Type B pancreatic cell (in vitro differentiated cells): ENCODE measurements at regions not wholly inside any gene's neighbourhood (a gene's known extent, or its start where the extent isn't known, plus 50 kb on each side); places are given as distances from the start of the nearest gene placed in this dataset.
"Not testable (repeated sequence)": the region's sequence is repeated elsewhere in the genome, so short reads cannot be mapped to it uniquely, and the experiment has no call there.

ENCODE experiments used
- DNase-seq: peaks from one replicate; pipeline ENCODE4 v3.0.0; 2021; ENCODE audit warnings: mixed read lengths; ENCODE audit not compliant: unreplicated experiment; ENCODE audit errors: extremely low spot score
- H3K27ac Mint-ChIP-seq: 2 replicates; pipeline ENCODE4 v1.8.0; 2021; ENCODE audit warnings: mild to moderate bottlenecking, mixed read lengths
- H3K27me3 Mint-ChIP-seq: 2 replicates; pipeline ENCODE4 v1.8.0; 2021; ENCODE audit warnings: mixed read lengths
- H3K36me3 Mint-ChIP-seq: 2 replicates; pipeline ENCODE4 v1.8.0; 2021; ENCODE audit warnings: mixed read lengths
- H3K4me1 Mint-ChIP-seq: one replicate; pipeline ENCODE4 v1.8.0; 2021; ENCODE audit warnings: mixed read lengths; ENCODE audit not compliant: unreplicated experiment
- H3K4me3 Mint-ChIP-seq: 2 replicates; pipeline ENCODE4 v1.8.0; 2021; ENCODE audit warnings: mild to moderate bottlenecking, mixed read lengths
- H3K9me3 Mint-ChIP-seq: 2 replicates; pipeline ENCODE4 v1.8.0; 2021; ENCODE audit warnings: mixed read lengths
- TF ChIP-seq, protein P1 (sequence below): fragments of 200-600 bp; sonication (generic); conservative IDR thresholded peaks from 2 replicates; pipeline ENCODE4 v1.5.0; 2021; ENCODE audit warnings: antibody characterized with exemption, mild to moderate bottlenecking

GRCh38 chr13:76296751-76297150 lies 589.5 kb downstream of the KCTD12 start:
- H3K27me3 Mint-ChIP-seq: no peaks in the 10 kb centered on the region
- H3K9me3 Mint-ChIP-seq: peaks cover 5% of the 10 kb centered on the region
- no peak overlapping the region for H3K4me3 Mint-ChIP-seq
- no peaks in the 10 kb centered on the region for H3K4me1 Mint-ChIP-seq
- H3K27ac Mint-ChIP-seq: no peak overlapping the region
- peaks cover 3% of the 10 kb centered on the region for H3K36me3 Mint-ChIP-seq
- TF ChIP-seq, protein P1, sequence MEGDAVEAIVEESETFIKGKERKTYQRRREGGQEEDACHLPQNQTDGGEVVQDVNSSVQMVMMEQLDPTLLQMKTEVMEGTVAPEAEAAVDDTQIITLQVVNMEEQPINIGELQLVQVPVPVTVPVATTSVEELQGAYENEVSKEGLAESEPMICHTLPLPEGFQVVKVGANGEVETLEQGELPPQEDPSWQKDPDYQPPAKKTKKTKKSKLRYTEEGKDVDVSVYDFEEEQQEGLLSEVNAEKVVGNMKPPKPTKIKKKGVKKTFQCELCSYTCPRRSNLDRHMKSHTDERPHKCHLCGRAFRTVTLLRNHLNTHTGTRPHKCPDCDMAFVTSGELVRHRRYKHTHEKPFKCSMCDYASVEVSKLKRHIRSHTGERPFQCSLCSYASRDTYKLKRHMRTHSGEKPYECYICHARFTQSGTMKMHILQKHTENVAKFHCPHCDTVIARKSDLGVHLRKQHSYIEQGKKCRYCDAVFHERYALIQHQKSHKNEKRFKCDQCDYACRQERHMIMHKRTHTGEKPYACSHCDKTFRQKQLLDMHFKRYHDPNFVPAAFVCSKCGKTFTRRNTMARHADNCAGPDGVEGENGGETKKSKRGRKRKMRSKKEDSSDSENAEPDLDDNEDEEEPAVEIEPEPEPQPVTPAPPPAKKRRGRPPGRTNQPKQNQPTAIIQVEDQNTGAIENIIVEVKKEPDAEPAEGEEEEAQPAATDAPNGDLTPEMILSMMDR: no peak
- DNase-seq: no peak

GRCh38 chr13:76295020-76295419 lies 591.2 kb downstream of the KCTD12 start:
- not testable (repeated sequence) for DNase-seq, H3K4me3 Mint-ChIP-seq, H3K27me3 Mint-ChIP-seq, H3K4me1 Mint-ChIP-seq, H3K27ac Mint-ChIP-seq, H3K9me3 Mint-ChIP-seq, H3K36me3 Mint-ChIP-seq

GRCh38 chr13:76293751-76294150 lies 592.5 kb downstream of the KCTD12 start:
- no peak overlapping the region for H3K4me3 Mint-ChIP-seq
- TF ChIP-seq, protein P1: no peak
- peaks cover 5% of the 10 kb centered on the region for H3K9me3 Mint-ChIP-seq
- DNase-seq: no peak
- no peaks in the 10 kb centered on the region for H3K27me3 Mint-ChIP-seq
- H3K4me1 Mint-ChIP-seq: peaks cover 4% of the 10 kb centered on the region
- no peak overlapping the region for H3K27ac Mint-ChIP-seq
- peaks cover 3% of the 10 kb centered on the region for H3K36me3 Mint-ChIP-seq

GRCh38 chr13:76293346-76293745 lies 592.9 kb downstream of the KCTD12 start:
- H3K27ac Mint-ChIP-seq: no peak overlapping the region
- no peak for DNase-seq
- peaks cover 5% of the 10 kb centered on the region for H3K9me3 Mint-ChIP-seq
- H3K27me3 Mint-ChIP-seq: no peaks in the 10 kb centered on the region
- no peak overlapping the region for H3K4me3 Mint-ChIP-seq
- TF ChIP-seq, protein P1: no peak
- peaks cover 4% of the 10 kb centered on the region for H3K4me1 Mint-ChIP-seq
- peaks cover 3% of the 10 kb centered on the region for H3K36me3 Mint-ChIP-seq

DNA sequence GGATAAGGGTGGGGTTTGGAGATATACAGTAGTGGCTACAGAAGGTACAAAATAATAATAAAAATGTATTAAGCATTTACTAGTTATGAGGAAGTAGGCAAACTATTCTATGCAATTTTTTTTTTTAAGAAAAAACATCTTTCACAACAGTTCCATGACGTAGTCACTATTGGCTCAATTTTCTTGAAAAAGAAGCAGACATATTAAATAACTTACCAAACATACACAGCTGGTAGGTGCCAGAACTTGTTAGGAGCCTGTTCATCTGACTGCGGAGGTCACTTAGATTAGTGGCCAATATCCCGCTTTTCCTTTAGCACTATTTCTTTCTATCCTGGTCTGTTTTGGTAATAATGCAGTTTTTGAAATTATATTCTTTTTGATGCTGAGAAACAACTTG lies 593.5 kb downstream of the KCTD12 start:
- peaks cover 3% of the 10 kb centered on the region for H3K36me3 Mint-ChIP-seq

DNA sequence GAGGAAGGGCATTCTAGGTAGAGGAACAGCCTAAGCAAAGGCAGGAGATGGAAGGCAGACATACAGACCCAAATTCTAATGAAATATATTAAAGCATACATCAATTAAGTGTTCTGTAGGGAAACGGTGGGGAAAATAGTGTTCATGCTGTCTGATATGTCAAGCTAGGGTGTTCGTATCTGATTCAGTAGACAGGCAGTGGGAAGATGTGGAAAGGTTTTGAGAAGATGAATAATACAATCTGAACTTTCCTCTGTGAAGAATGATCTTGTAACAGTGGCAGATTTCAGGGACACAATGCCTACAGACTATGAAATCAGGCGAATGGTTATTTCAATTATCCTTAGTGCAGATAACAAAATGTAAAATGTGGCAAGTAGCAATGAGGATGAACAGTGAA lies 594.2 kb downstream of the KCTD12 start:
- no peaks in the 10 kb centered on the region for H3K27me3 Mint-ChIP-seq
- H3K27ac Mint-ChIP-seq: no peak overlapping the region

More for the DNA sequence above, 593.5 kb downstream of the KCTD12 start:
- TF ChIP-seq, protein P1: no peak
- Mint-ChIP-seq H3K4me3 (no peak overlapping the region), H3K27ac (no peak overlapping the region), H3K27me3 (no peaks in the 10 kb centered on the region), H3K9me3 (peaks cover 5% of the 10 kb centered on the region), H3K4me1 (peaks cover 4% of the 10 kb centered on the region)
- DNase-seq: no peak

More for the DNA sequence above, 594.2 kb downstream of the KCTD12 start:
- Mint-ChIP-seq H3K36me3 (peaks cover 3% of the 10 kb centered on the region), H3K9me3 (peaks cover 5% of the 10 kb centered on the region), H3K4me1 (peaks cover 4% of the 10 kb centered on the region), H3K4me3 (no peak overlapping the region)
- TF ChIP-seq, protein P1: no peak
- no peak for DNase-seq
